Epithelial cell of esophagus (primary cell): ENCODE measurements at regions not wholly inside any gene's neighbourhood (a gene's known extent, or its start where the extent isn't known, plus 50 kb on each side); places are given as distances from the start of the nearest gene placed in this dataset.

Source experiments
- DNase-seq: peaks from one replicate; pipeline ENCODE4 v3.0.0; 2010; ENCODE audit warnings: low read depth
- H3K4me3 ChIP-seq: 2 replicates; pipeline ENCODE4 v1.5.1; 2011; ENCODE audit warnings: mild to moderate bottlenecking, low read length, control low read depth
- TF ChIP-seq, protein P1 (sequence below): IDR thresholded peaks from 2 replicates; pipeline ENCODE4 v1.5.1; 2011; ENCODE audit warnings: low read depth, mild to moderate bottlenecking, low read length, control low read depth, inconsistent platforms; ENCODE audit not compliant: insufficient read depth; ENCODE audit errors: missing control alignments

DNA sequence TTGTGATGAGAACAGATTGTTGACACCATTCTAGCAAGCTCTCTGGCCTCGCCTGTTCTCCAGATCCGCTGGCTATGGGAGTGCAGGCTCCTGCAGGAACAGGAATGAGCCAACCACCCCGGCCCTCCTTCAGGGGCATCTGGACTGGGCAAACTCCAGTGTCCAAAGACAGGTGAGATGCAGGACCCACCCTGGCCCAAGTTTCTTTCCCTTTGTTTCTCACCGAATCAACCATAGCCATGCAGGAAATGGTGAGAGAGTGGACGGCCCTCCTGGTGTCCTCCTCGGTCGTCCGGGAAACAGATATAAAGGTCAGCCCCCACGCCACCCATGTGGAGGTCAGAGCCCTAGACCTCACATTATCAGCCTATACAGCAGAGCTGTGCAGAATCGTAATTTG, 108.6 kb upstream of the IRX2 start:
- DNase-seq = no peak
- H3K4me3 ChIP-seq = no peak overlapping the region
- TF ChIP-seq, protein P1, sequence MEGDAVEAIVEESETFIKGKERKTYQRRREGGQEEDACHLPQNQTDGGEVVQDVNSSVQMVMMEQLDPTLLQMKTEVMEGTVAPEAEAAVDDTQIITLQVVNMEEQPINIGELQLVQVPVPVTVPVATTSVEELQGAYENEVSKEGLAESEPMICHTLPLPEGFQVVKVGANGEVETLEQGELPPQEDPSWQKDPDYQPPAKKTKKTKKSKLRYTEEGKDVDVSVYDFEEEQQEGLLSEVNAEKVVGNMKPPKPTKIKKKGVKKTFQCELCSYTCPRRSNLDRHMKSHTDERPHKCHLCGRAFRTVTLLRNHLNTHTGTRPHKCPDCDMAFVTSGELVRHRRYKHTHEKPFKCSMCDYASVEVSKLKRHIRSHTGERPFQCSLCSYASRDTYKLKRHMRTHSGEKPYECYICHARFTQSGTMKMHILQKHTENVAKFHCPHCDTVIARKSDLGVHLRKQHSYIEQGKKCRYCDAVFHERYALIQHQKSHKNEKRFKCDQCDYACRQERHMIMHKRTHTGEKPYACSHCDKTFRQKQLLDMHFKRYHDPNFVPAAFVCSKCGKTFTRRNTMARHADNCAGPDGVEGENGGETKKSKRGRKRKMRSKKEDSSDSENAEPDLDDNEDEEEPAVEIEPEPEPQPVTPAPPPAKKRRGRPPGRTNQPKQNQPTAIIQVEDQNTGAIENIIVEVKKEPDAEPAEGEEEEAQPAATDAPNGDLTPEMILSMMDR = no peak

DNA sequence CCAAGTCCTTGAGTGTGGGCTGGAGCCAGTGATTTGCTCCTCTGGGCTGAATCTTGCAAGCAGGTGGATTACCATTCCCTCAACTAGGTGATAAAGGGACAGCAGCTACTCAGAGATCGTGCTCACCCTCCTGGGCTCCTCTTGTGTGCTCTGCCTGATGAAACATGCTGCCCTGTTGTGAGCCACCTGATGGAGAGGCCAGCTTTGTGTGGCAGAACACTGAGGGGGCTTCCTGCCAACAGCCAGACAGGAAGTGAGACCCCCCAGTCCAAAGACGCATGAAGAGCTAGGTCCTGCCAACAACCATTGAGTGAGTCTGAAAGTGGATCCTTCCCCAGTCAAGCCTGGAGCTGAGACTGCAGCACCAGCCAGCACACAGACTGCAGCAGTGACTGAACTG, 106.4 kb upstream of the IRX2 start:
- DNase-seq = no peak
- TF ChIP-seq, protein P1 = no peak
- H3K4me3 ChIP-seq = no peak overlapping the region

DNA sequence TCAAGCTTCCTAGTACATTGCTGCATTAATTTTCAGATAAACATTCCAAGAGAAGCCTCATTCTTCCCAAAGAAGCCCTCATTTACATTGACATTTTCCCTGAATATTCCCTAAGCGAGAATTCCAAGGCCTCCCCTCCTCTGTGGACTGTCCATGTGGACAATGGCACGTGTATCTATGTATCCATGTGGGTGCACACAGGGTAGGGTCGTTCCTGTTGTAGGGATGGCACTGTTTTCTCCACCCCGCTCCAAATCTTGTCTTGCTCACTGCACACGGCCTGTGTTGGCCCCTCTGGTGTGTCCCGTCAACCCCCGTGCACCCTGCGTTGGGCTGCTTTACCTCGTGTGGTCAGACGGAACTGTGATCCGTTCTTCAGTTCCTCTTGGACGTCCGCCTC, 104.7 kb upstream of the IRX2 start:
- no peak for DNase-seq
- TF ChIP-seq, protein P1 = no peak

DNA sequence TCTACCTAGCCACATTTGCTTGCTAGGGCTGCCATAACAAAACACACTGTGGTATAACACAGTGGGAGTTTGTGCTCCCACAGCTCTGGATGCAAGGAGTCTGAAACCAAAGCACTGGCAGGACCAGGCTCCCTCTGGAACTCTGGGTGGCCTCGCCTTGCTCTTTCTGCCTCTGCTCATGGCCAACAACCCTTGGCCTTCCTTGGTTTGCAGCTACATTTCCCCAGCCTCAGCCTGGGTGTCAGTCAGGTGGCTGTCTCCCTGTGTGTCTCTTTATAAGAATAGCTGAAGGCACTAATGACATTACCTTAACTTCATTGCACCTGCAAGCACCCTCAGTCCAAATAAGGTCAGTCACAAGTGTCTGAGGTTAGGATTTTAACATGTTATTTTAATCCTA, 101.0 kb upstream of the IRX2 start:
- no peak overlapping the region for H3K4me3 ChIP-seq
- TF ChIP-seq, protein P1 = no peak
- no peak for DNase-seq

More for the DNA sequence above, 104.7 kb upstream of the IRX2 start:
- no peak overlapping the region for H3K4me3 ChIP-seq

DNA sequence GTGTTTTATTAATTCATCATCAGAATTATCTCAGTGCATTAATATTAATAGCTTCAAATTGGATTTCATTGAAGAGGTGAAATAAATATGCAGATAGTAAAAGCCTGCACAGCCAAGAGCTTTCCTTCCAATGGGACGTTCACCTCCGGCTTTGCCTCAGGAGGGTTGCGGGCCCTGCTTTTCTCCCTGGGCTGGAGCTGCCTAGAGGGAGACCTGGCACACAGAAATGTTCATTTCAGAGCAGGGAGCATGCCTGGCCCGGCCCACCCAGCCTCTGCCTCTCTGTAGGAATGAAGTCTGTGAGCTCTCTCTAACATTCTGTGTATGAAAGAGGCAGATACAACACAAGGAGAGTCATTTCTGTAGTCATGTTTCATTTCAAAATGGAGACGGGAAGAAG, 100.4 kb upstream of the IRX2 start:
- H3K4me3 ChIP-seq = no peak overlapping the region
- no peak for DNase-seq
- TF ChIP-seq, protein P1 = no peak

DNA sequence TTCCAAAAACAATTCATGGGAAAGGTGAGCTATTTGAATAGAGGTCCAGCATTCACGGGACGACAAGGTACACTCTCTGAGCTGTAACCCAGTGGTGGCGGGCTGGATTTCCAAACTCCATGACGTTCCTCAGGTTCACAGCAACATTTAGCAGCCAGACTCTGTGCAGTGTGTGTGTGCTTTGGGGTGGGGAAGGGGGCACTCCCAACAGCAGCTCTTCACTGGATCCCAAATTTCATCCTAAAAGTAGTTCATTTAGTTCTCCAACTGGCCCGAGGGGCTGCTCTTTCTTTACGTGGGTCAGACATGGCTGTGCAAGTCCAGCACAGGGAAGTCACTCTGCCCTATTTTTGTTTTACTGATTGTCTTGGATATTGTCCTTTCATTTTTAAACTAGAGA, 98.0 kb upstream of the IRX2 start:
- no peak for DNase-seq
- H3K4me3 ChIP-seq = no peak overlapping the region
- TF ChIP-seq, protein P1 = no peak

DNA sequence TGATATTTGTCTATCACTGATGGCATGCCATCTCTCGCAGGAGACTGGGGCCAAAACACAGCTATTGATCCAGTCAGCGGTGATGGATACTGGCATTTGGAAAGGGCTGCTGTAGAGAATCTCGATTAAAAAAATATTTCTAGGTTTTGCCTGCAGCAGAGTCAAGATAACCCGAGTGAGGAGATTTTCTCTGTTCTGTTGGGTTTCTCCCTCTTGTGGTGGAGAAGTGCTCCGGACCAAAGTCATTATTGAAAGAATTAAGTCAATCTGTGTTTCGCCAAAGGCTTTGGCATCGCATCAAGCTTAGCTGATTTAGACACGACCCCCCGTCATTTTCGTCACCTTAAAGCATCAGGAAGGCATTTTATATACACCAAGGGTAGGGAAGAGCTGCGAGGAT, 97.1 kb upstream of the IRX2 start:
- TF ChIP-seq, protein P1 = peak; percentile 51
- DNase-seq = peak; percentile 33
- H3K4me3 ChIP-seq = no peak overlapping the region
